Tibial nerve (tissue), 3 donors: ENCODE measurements at regions not wholly inside any gene's neighbourhood (a gene's known extent, or its start where the extent isn't known, plus 50 kb on each side); places are given as distances from the start of the nearest gene placed in this dataset.

Source experiments
- POLR2A ChIP-seq, 2 donors: fragments of 450-650 bp; IDR thresholded peaks; one replicate each; pipeline ENCODE4 v1.6.1; 2017; ENCODE audit warnings: antibody characterized with exemption in 2 of 2, mild to moderate bottlenecking in 2 of 2, moderate library complexity in 2 of 2
- TF ChIP-seq, protein P1 (sequence below), 5 experiments: fragments of 200-600 bp in 3 of 5; fragments of 450-650 bp in 2 of 5; sonication (generic) in 3 of 5; IDR thresholded peaks; one replicate each; pipeline ENCODE4 v1.5.1; 2016 to 2019; ENCODE audit warnings: antibody characterized with exemption in 5 of 5, mild to moderate bottlenecking in 3 of 5, moderate library complexity in 2 of 5

DNA sequence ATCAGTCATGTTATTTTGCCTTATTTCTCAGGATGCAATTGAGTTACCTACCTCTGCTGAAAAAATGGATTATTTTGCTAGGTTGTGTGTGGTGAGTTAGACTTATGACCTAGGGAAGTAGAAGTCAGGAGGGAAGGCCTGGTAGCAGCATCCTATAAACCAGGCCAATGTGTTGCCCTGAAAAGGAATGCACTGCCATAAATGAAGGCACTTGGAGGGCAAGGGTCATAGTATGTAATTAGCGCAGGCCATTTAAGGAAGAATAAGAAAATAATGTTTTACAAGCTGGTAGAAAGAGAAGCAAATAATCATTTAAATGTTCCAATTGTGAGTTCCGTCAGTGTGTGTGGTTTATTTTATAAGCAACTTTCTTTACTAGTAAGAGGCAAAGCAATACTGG is 698.8 kb downstream of the KCNJ2 start:
- TF ChIP-seq, protein P1, sequence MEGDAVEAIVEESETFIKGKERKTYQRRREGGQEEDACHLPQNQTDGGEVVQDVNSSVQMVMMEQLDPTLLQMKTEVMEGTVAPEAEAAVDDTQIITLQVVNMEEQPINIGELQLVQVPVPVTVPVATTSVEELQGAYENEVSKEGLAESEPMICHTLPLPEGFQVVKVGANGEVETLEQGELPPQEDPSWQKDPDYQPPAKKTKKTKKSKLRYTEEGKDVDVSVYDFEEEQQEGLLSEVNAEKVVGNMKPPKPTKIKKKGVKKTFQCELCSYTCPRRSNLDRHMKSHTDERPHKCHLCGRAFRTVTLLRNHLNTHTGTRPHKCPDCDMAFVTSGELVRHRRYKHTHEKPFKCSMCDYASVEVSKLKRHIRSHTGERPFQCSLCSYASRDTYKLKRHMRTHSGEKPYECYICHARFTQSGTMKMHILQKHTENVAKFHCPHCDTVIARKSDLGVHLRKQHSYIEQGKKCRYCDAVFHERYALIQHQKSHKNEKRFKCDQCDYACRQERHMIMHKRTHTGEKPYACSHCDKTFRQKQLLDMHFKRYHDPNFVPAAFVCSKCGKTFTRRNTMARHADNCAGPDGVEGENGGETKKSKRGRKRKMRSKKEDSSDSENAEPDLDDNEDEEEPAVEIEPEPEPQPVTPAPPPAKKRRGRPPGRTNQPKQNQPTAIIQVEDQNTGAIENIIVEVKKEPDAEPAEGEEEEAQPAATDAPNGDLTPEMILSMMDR (IDR thresholded peaks at IDR 0.05), result no peak
- TF ChIP-seq POLR2A (IDR thresholded peaks at IDR 0.05), result no peak
